HG02938 (cell line): ENCODE measurements at regions not wholly inside any gene's neighbourhood (a gene's known extent, or its start where the extent isn't known, plus 50 kb on each side); places are given as distances from the start of the nearest gene placed in this dataset.

ENCODE experiments used
- ATAC-seq: cut with Tn5 transposase; IDR thresholded peaks from one replicate; pipeline ENCODE4 v1.9.1; 2021; ENCODE audit warnings: mild to moderate bottlenecking, moderate library complexity; ENCODE audit not compliant: unreplicated experiment

- ATAC-seq = no peak
Measured at GRCh38 chr3:31482493-31483200, 50.1 kb upstream of the STT3B start.
